DND-41 (cell line): ENCODE measurements at regions not wholly inside any gene's neighbourhood (a gene's known extent, or its start where the extent isn't known, plus 50 kb on each side); places are given as distances from the start of the nearest gene placed in this dataset.

ENCODE experiments used
- ATAC-seq: fragments of 200-7000 bp; cut with Tn5 transposase; 3 replicates; pipeline ENCODE4 v1.9.1; 2021; ENCODE audit warnings: low read depth; ENCODE audit not compliant: insufficient read depth
- DNase-seq: peaks from one replicate; pipeline ENCODE4 v3.0.0-alpha.2; 2020
- H2AFZ ChIP-seq: 2 replicates; pipeline ENCODE4 v1.6.0; 2012; ENCODE audit warnings: low read depth, low read length
- H3K27ac ChIP-seq: 2 replicates; pipeline ENCODE4 v1.5.1; 2012; ENCODE audit warnings: low read length, inconsistent platforms
- H3K27me3 ChIP-seq: fragments of 200-600 bp; sonication (generic); 2 replicates; pipeline ENCODE4 v1.6.0; 2012; ENCODE audit warnings: low read length, mild to moderate bottlenecking, inconsistent platforms; ENCODE audit not compliant: insufficient read depth, poor library complexity
- H3K36me3 ChIP-seq: 2 replicates; pipeline ENCODE4 v1.5.1; 2012; ENCODE audit warnings: low read length, inconsistent platforms; ENCODE audit not compliant: insufficient read depth
- H3K4me1 ChIP-seq: 2 replicates; pipeline ENCODE4 v1.5.1; 2012; ENCODE audit warnings: mild to moderate bottlenecking, low read length; ENCODE audit not compliant: insufficient read depth
- H3K4me2 ChIP-seq: 2 replicates; pipeline ENCODE4 v1.6.0; 2012; ENCODE audit warnings: mild to moderate bottlenecking, moderate library complexity, low read length, inconsistent platforms; ENCODE audit not compliant: insufficient read depth
- H3K4me3 ChIP-seq, 2 experiments: fragments of 200-600 bp in 1 of 2; shearing (Covaris generic) in 1 of 2; 2 replicates each; pipeline ENCODE4 v1.5.1; 2012 to 2016; ENCODE audit warnings: inconsistent platforms in 2 of 2, low read length in 2 of 2, mild to moderate bottlenecking in 2 of 2, low read depth in 1 of 2, moderate library complexity in 1 of 2
- H3K79me2 ChIP-seq: 2 replicates; pipeline ENCODE4 v1.6.0; 2012; ENCODE audit warnings: low read length, inconsistent platforms; ENCODE audit not compliant: insufficient read depth
- H3K9ac ChIP-seq: 2 replicates; pipeline ENCODE4 v1.6.0; 2012; ENCODE audit warnings: low read depth, mild to moderate bottlenecking, inconsistent platforms, low read length, moderate library complexity
- H3K9me3 ChIP-seq: 2 replicates; pipeline ENCODE4 v1.5.1; 2012; ENCODE audit warnings: low read length, moderate library complexity, mild to moderate bottlenecking, inconsistent platforms; ENCODE audit not compliant: insufficient read depth, severe bottlenecking
- H4K20me1 ChIP-seq: 2 replicates; pipeline ENCODE4 v1.6.0; 2012; ENCODE audit warnings: low read length; ENCODE audit not compliant: insufficient read depth
- CTCF ChIP-seq: IDR thresholded peaks from 2 replicates; pipeline ENCODE4 v1.5.1; 2012; ENCODE audit warnings: borderline replicate concordance, low read length, moderate library complexity, mild to moderate bottlenecking; ENCODE audit not compliant: poor library complexity, severe bottlenecking; ENCODE audit errors: extremely low read depth
- EZH2 ChIP-seq: IDR thresholded peaks from 3 replicates; pipeline ENCODE4 v1.6.1; 2012; ENCODE audit warnings: borderline replicate concordance, low read depth, mild to moderate bottlenecking, moderate library complexity, low read length, inconsistent platforms; ENCODE audit not compliant: severe bottlenecking

GRCh38 chr10:84608126-84608525 is 279.7 kb downstream of the CCSER2 start:
- Histone ChIP-seq H3K4me1 (no peaks in the 10 kb centered on the region), H2AFZ (no peak overlapping the region), H3K27ac (no peak overlapping the region), H3K9ac (no peak overlapping the region), H3K79me2 (no peaks in the 10 kb centered on the region), H3K4me3 (no peak overlapping the region), H3K9me3 (no peaks in the 10 kb centered on the region), H4K20me1 (no peaks in the 10 kb centered on the region), H3K27me3 (peaks cover 13% of the 10 kb centered on the region), H3K4me2 (no peak overlapping the region), H3K36me3 (no peaks in the 10 kb centered on the region)
- ATAC-seq (no peak), DNase-seq (no peak)
- TF ChIP-seq EZH2 (no peak), CTCF (no peak)

- no peak overlapping the region for H2AFZ ChIP-seq
- peaks cover 13% of the 10 kb centered on the region for H3K27me3 ChIP-seq
- DNase-seq (peak; percentile 16), ATAC-seq (peak; percentile 67; the same call in 2 of the 3 replicates)
- H3K79me2 ChIP-seq: no peaks in the 10 kb centered on the region
- H3K9ac ChIP-seq: no peak overlapping the region
- H3K36me3 ChIP-seq: no peaks in the 10 kb centered on the region
- H3K4me2 ChIP-seq: no peak overlapping the region
- H3K9me3 ChIP-seq: no peaks in the 10 kb centered on the region
- H3K27ac ChIP-seq: no peak overlapping the region
- TF ChIP-seq EZH2 (no peak), CTCF (peak; percentile 64)
- no peaks in the 10 kb centered on the region for H3K4me1 ChIP-seq
- no peaks in the 10 kb centered on the region for H4K20me1 ChIP-seq
- H3K4me3 ChIP-seq: no peak overlapping the region
These were observed 285.1 kb downstream of the CCSER2 start for GRCh38 chr10:84613336-84614021.

GRCh38 chr10:84626397-84627087 is 298.2 kb downstream of the CCSER2 start:
- Histone ChIP-seq H3K79me2 (no peaks in the 10 kb centered on the region), H3K27ac (no peak overlapping the region), H2AFZ (no peak overlapping the region), H3K36me3 (no peaks in the 10 kb centered on the region), H3K4me3 (no peak overlapping the region), H4K20me1 (no peaks in the 10 kb centered on the region), H3K9me3 (no peaks in the 10 kb centered on the region), H3K4me1 (no peaks in the 10 kb centered on the region), H3K9ac (no peak overlapping the region), H3K27me3 (peaks cover 4% of the 10 kb centered on the region), H3K4me2 (no peak overlapping the region)
- DNase-seq: no peak
- TF ChIP-seq CTCF: no peak
- no peak for TF ChIP-seq EZH2
- ATAC-seq: no peak
